A549 (cell line): ENCODE measurements at regions not wholly inside any gene's neighbourhood (a gene's known extent, or its start where the extent isn't known, plus 50 kb on each side); places are given as distances from the start of the nearest gene placed in this dataset.

Experiments used
- CBX2 ChIP-seq: fragments of 200-600 bp; sonication (generic); IDR thresholded peaks from 2 replicates; pipeline ENCODE4 v1.6.1; 2016; ENCODE audit warnings: low read depth, mild to moderate bottlenecking, borderline replicate concordance
- CHD2 ChIP-seq: fragments of 150-350 bp; IDR thresholded peaks from 2 replicates; pipeline ENCODE4 v1.6.1; 2014; ENCODE audit warnings: low read length; ENCODE audit not compliant: partially characterized antibody
- MAZ ChIP-seq: fragments of 150-350 bp; IDR thresholded peaks from 2 replicates; pipeline ENCODE4 v1.6.1; 2014; ENCODE audit warnings: antibody characterized with exemption, low read depth, low read length, borderline replicate concordance
- POLR2A ChIP-seq: IDR thresholded peaks from 2 replicates; pipeline ENCODE4 v1.6.1; 2012; ENCODE audit warnings: mild to moderate bottlenecking, low read length
- POLR2AphosphoS2 ChIP-seq: conservative IDR thresholded peaks from 2 replicates; pipeline ENCODE4 v1.6.1; 2012; ENCODE audit warnings: low read length, improper control_type of control experiment, inconsistent platforms
- RCOR1 ChIP-seq: fragments of 150-350 bp; IDR thresholded peaks from 2 replicates; pipeline ENCODE4 v1.6.1; 2014; ENCODE audit warnings: antibody characterized with exemption, low read length, low read depth
- TF ChIP-seq, protein P1 (sequence below): fragments of >200 bp; sonication (Bioruptor Twin); formaldehyde crosslinking; IDR thresholded peaks from 3 replicates; pipeline ENCODE4 v1.5.1; 2016

DNA sequence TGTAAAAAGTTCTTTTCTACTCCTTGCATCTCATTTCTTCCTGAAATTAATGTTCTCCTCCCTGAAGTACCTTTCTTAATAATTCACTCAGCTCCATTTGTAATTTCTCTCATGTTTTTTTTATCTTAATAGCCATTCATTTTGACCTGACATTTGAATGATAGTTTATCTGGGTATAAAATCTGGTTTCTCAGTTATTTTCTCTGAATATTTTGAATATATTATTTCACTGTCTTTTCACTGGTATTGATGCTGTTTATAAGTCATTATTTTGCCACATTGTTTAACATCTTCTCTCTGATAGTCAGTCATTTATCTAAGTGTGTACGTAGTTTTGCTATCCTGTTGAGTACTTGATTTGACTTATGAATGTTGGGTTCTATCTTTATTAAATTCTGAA is 68.8 kb upstream of the ARHGAP18 start:
- TF ChIP-seq, protein P1, sequence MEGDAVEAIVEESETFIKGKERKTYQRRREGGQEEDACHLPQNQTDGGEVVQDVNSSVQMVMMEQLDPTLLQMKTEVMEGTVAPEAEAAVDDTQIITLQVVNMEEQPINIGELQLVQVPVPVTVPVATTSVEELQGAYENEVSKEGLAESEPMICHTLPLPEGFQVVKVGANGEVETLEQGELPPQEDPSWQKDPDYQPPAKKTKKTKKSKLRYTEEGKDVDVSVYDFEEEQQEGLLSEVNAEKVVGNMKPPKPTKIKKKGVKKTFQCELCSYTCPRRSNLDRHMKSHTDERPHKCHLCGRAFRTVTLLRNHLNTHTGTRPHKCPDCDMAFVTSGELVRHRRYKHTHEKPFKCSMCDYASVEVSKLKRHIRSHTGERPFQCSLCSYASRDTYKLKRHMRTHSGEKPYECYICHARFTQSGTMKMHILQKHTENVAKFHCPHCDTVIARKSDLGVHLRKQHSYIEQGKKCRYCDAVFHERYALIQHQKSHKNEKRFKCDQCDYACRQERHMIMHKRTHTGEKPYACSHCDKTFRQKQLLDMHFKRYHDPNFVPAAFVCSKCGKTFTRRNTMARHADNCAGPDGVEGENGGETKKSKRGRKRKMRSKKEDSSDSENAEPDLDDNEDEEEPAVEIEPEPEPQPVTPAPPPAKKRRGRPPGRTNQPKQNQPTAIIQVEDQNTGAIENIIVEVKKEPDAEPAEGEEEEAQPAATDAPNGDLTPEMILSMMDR, result no peak
- no peak for TF ChIP-seq POLR2A
- no peak for TF ChIP-seq RCOR1
- TF ChIP-seq MAZ, result no peak
- no peak for TF ChIP-seq POLR2AphosphoS2
- TF ChIP-seq CHD2, result no peak
- no peak for TF ChIP-seq CBX2
